ENCODE measurements at regions not wholly inside any gene's neighbourhood (a gene's known extent, or its start where the extent isn't known, plus 50 kb on each side); places are given as distances from the start of the nearest gene placed in this dataset.

GRCh38 chr10:128994598-128995143 is 472.4 kb upstream of the MGMT start:
- no peak for FAIRE-seq

DNA sequence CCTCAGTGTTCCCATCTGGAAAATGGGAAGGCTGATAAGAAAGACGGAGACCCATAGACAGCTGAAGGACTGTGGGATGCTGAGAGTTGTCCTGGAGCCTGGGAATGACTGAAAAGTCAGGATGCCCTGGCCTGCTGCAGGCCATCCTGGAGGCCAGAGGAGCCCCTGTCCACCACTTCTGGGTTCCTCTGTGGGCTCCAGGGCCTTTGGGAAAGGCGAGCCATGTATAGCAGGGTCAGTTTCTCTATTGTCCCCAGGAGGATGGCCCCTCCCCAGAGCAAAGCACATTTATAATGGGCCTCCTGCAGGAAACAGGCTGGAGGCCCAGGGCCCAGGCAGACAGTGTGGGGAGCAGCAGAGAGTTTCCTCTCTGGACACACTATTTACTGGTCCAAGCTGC is 471.4 kb upstream of the MGMT start:
- no peak for FAIRE-seq

- no peak for FAIRE-seq
Observed at GRCh38 chr10:128996092-128996491, 470.9 kb upstream of the MGMT start.

DNA sequence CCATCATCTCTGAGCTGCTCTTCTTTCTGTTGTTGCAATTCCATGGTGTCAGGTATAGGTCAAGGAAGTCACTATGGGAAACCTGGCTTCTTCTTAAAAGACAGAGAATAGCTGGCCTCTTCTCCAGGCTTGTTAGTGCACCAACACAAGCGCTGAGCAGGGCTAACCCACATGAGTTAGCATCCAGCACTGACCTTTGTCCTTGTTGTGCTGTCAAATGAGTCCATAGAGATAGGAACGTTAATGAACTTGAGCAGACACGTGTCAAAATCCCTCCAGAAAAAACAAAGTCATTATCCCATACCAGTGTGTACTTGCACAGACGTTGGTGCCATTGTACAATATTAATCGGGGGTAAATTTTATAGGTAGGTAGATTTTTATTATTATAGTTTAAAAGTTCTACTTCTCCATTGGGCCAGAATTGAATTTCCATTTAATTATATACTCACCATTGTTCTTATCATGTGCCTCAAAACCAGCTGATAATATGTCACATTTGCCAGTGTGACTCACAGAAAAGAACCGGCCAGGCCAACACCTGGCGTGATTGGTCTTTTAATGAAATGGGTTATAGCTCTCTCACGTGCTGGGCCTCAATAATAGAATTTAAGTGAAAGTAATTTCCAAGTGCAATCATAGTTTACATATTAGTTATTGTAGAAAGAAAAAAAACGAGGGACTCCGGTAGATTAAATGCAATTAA is 468.8 kb upstream of the MGMT start:
- FAIRE-seq: no peak

- no peak for FAIRE-seq
Observed at GRCh38 chr10:129004398-129004797, 462.6 kb upstream of the MGMT start.

GRCh38 chr10:129005080-129005479 is 462.0 kb upstream of the MGMT start:
- no peak for FAIRE-seq

GRCh38 chr10:129005804-129006203 is 461.2 kb upstream of the MGMT start:
- no peak for FAIRE-seq

DNA sequence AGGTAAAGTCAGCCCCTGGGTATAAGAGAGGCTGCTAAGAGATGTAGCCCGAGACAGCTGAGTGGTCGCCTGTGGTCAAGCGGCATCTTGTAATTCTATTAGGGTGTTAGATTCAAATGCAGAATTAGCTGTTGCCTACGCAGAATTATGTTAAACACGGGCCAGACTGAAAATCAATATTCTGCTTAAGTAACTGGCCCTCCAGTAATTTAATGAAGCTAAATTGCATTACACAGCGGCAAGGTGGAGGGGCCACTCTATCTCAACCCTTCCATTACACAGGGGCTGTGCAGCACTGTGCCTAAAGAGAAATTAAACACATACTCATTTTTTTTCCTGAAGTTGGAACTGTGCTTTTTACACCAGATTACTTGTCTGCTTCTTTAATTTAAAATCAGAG is 448.5 kb upstream of the MGMT start:
- FAIRE-seq: no peak

DNA sequence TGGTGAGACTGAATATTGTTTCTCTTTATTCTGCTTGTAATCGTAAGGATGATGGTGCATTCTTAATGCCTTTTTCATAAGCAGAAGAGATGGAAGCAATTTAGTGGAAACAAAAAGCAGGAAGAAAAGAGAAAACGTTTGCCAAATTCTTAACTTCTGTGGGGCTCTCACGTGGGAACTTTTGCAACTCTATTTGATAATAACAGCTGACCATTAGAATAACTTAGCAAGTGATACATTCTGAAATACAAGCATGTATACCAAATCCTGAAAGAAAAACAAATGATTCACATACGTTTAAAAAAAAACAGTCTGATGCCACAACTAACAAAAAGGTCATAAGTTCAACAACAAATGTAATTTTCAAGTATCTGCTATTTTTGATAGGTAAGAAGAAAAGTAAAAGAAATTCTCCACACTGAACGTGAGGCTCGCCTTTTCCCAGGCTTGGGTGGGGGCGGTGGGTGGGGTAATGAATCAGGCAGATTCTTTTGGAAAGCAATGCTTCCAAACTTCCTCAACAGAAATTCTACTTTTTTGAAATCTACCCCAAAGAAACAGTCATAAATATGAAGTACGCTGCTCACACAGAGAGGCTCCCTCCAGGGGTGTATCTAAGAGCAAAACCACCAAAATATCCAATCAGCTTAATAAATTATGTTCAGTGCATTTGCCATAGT is 446.2 kb upstream of the MGMT start:
- no peak for FAIRE-seq

GRCh38 chr10:129021594-129022304 is 445.3 kb upstream of the MGMT start:
- FAIRE-seq: no peak

DNA sequence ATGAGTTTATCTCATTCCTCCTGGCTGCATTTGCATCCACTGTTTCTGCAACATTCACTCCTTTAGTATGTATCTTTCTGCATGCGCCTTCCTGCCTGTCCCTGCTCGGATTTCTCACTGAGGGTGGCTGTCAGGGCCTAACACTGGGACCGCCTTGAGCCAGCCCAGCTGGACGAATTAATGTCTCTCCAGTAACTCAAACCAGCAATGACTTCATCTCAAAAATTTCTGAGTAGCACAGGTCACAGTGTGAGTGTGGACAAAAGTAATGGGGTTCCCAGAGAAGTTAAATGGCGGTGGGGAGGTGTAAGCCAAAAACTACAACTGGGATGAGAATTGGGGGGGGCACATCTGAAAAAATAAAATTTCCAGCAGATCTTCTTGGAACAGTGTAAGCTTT is 444.0 kb upstream of the MGMT start:
- no peak for FAIRE-seq

DNA sequence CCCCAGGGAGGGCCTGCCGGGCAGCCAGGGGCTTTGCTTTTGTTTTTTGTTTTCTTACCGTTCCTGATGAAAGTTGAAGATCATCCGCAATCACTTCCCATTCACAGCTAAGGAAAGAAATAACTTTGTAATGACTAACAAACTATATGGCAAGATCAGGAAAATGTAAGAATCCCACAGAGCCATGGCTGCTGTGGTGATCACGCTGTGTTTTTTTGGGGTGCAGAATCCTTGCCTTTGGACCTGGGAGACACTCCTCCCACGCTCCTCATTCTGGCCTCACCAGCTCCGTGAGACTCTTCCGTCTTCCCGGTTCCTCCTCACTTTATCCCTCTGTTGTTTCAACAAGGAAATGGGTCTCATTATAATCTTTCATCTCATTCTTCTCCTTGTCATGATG is 443.0 kb upstream of the MGMT start:
- no peak for FAIRE-seq

GRCh38 chr10:129025787-129026186 is 441.3 kb upstream of the MGMT start:
- FAIRE-seq: no peak

DNA sequence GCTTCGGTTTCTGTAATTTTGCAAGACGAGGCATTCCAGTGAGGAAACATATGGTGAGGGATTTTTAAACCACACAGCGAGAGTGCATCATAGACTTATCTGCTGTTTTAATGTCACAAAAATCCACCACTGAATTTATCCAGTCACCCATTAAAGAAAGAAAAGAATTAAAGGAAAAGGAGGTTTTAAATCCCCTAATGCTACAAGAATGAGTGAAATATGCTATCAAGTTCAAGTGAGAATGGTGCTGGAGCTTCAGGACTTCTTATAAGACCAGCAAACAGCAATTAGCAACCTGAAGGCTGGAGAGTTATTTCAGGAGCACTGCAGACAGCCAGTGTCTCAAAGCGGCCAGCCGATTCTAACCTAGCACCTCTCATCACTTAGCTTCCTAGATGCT is 439.1 kb upstream of the MGMT start:
- FAIRE-seq: no peak

GRCh38 chr10:129028451-129028850 is 438.6 kb upstream of the MGMT start:
- FAIRE-seq: no peak

DNA sequence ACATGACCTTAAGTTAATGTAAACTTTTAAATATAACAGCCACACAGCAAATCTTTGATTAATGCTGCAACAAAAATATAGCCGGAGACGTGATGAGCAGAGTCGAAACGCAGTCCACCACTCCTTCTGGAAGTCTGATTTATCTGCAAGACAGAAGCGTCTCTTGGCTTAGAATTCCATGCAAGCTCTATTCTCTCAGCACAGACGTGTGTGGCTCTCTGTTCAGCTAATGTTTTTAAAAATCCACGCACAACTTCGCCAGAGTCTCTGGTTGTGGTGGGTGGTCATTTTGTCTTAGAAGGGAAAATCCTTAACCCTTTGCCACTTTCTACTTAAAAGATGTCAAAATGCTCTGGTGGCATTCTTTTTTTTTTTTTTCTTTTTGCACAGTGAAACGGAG is 438.0 kb upstream of the MGMT start:
- FAIRE-seq: no peak

DNA sequence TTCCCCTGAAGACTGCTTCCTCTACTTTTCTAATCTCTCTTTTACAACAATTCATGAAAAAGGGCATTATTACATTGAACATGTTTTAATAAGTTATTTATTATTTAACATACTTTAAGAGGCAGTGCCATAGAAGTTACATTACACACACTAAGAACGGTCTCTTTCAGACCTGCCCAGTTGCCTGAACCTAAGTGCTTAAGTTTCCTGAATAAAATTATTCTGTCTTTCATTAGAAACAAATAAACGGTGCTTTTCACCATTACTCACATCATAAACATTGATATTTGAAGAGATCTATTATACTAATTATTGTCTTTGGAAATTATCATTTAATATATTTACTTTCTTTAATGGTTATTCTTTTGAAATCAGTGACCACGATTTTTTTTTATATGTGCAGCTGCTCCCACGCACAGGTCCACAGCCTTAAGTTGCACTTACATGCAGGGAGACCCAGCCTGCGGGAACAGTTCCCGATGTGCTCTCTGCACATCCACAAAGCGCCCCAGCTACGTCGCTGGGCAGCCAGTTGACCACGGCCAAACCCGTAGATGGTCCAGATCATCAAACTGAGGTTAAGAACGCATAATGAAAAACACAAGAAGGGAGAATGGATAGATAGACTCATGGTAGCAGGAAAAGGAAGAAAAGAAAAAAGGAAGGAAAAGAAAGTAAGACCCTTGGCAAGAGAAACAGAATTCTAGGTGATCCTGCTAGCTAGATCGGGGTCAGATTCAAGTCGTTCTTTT is 437.0 kb upstream of the MGMT start:
- no peak for FAIRE-seq

GRCh38 chr10:129030603-129030895 is 436.5 kb upstream of the MGMT start:
- FAIRE-seq: no peak

DNA sequence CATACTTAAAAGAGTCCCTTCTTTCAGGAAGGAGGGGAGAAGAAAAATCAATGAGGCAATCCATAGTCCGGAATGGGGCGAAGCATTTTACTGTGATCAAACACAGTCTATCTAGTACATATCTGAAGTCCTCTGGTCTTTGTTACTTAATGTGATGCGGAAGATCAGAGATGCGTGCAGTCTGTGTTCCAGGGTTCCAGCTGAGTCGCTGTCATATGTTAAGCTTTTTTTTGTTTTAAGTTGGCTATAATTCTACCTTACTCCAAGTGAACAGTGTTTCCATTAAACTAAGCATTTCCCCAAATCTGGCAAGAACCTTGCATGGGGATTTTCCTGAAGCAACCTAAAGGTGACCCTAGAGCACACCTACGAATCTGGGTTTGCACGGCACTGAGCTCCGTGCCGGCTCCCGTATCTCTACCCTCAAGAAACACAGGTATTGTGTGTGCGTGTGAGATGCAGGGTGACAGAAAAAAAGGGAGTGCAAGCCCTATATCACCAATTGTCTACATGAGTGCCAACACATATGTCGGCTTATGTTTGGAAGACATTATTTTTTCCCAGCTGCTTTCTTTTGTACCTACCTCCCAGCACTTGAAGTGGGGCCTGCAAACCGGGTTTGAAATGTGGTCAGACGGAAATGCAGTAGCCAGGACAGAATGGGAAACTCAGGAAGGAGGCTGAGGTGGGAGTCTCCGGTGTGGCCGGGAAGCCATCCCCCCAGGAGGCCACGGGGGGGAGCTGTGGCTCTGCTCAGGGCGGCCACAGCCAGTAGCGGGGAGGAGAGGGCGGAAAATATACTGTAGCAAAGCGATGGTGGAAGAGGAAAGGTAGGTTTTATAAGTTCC is 435.8 kb upstream of the MGMT start:
- no peak for FAIRE-seq

DNA sequence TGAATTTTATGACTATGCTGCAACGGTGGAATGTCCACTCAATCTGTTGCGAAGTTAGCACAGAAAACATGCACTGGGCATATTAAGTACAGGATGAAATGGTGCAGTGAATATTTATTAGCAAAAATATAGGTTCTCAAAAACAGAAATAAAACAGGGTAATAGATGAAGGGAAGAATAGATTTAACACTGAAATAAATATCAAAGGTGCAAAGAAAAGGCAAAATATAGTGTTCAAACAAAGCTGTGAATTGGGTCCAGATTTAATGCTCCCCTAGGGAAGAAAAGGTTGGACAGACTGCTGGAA is 435.2 kb upstream of the MGMT start:
- no peak for FAIRE-seq

- FAIRE-seq: no peak
Observed at GRCh38 chr10:129032372-129033313, 434.4 kb upstream of the MGMT start.
